Muscle layer of colon (tissue), 2 donors: ENCODE measurements at regions not wholly inside any gene's neighbourhood (a gene's known extent, or its start where the extent isn't known, plus 50 kb on each side); places are given as distances from the start of the nearest gene placed in this dataset.

Experiments
- H3K27ac ChIP-seq: one replicate; pipeline ENCODE4 v1.7.0; 2013; ENCODE audit warnings: low read depth, mild to moderate bottlenecking, low read length, moderate library complexity
- H3K27me3 ChIP-seq, 2 donors: one replicate each; pipeline ENCODE4 v1.7.0; 2013; ENCODE audit warnings: low read length in 2 of 2, mild to moderate bottlenecking in 2 of 2; ENCODE audit not compliant: insufficient read depth in 2 of 2, control insufficient read depth in 1 of 2
- H3K36me3 ChIP-seq: one replicate; pipeline ENCODE4 v1.7.0; 2013; ENCODE audit warnings: mild to moderate bottlenecking, low read length; ENCODE audit not compliant: insufficient read depth
- H3K4me1 ChIP-seq: one replicate; pipeline ENCODE4 v1.7.0; 2013; ENCODE audit warnings: mild to moderate bottlenecking, low read length; ENCODE audit not compliant: insufficient read depth
- H3K4me3 ChIP-seq, 2 donors: one replicate each; pipeline ENCODE4 v1.7.0; 2013; ENCODE audit warnings: low read length in 2 of 2, low read depth in 1 of 2, mild to moderate bottlenecking in 1 of 2, moderate library complexity in 1 of 2
- H3K9ac ChIP-seq: one replicate; pipeline ENCODE4 v1.7.0; 2013; ENCODE audit warnings: low read length
- H3K9me3 ChIP-seq: one replicate; pipeline ENCODE4 v1.7.0; 2013; ENCODE audit warnings: mild to moderate bottlenecking, low read length
- donor health status: abdominal sarcoma.
- donor health status: Adenocarcinoma of cecum.

DNA sequence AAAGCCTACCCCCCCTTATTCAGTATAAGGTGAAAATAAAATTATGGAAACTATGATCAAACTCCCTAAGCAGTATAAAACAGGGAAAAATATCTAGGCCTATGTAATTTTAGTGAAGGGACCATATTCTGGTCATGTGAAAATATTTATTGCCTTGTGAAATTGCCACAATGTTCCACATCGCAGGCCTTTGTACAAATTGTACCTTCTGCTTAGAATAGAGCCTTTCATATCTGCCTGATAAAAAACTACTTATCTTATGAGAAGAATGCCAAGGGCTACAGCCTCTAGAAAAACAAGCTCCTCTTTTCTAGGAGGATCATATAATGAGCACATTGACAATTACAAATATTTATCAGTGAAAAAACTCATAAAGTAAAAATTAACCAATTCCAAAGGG is 1280.0 kb downstream of the EFNB2 start:
- Histone ChIP-seq H3K9me3 (no peaks in the 10 kb centered on the region), H3K27me3 (no peaks in the 10 kb centered on the region), H3K4me3 (no peak overlapping the region), H3K36me3 (no peaks in the 10 kb centered on the region), H3K27ac (no peak overlapping the region), H3K9ac (no peak overlapping the region), H3K4me1 (no peaks in the 10 kb centered on the region)

DNA sequence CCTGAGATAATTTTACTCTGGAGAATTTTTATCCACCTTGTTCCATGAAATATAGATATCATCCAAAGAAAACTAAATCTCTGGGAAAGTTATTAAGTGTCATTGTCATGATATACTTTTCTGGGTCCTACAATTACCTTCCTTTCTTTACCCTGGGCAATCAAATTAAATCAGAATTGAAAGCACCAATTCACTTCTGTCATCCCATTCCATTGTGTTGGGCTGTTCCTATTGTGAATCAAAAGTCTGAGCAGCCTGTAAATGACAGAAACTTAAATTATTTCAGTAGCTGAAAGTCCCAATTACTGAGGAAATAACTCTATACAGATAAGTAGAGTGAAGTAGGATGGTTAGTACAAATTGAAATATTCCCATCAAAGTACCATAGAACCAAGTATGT is 1284.2 kb downstream of the EFNB2 start:
- H3K36me3 ChIP-seq, result no peaks in the 10 kb centered on the region
- no peak overlapping the region for H3K27ac ChIP-seq
- no peaks in the 10 kb centered on the region for H3K27me3 ChIP-seq
- H3K4me3 ChIP-seq, result no peak overlapping the region
- H3K4me1 ChIP-seq, result no peaks in the 10 kb centered on the region
- H3K9ac ChIP-seq, result no peak overlapping the region
- no peaks in the 10 kb centered on the region for H3K9me3 ChIP-seq

DNA sequence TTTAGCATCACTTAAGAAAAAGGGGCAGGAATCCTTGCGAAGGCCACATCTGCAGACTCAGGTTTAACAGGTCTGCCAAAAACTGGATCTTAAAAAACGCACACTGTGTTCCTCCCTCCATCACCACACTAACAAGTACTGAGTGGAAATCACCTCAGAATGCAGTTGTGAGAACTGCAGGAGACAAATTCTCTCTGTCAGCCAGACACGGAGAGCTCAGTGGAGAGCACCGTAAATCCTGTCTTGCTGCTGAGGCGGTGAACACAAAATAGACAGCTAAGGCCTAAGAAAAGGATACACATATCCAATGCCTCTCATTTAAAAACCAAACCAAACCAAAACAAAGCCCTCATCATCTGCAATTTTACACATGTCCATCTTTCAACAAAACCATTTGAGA is 1287.6 kb downstream of the EFNB2 start:
- Histone ChIP-seq H3K36me3 (no peaks in the 10 kb centered on the region), H3K4me3 (no peak overlapping the region), H3K4me1 (no peaks in the 10 kb centered on the region)

DNA sequence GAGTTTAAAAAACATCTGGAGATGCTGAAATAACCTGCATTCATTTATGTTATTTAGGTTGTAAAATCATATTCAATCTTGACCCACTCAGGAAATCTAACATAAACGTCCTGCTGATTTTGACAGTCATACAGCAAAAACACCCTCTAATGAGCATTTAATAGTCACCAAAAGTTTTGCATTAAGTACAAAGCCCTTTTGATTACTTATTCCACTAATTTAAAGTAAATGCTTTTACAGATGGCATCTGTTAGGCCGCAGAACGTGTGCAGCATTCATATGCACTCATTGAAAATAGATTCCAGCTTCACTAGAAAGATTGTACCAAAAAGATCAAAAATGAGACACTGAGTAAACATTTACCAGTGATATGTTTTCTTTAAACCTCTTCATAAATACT is 1295.1 kb downstream of the EFNB2 start:
- Histone ChIP-seq H3K9ac (no peak overlapping the region), H3K27me3 (no peaks in the 10 kb centered on the region), H3K9me3 (no peaks in the 10 kb centered on the region), H3K4me1 (no peaks in the 10 kb centered on the region), H3K4me3 (no peak overlapping the region), H3K27ac (no peak overlapping the region), H3K36me3 (no peaks in the 10 kb centered on the region)

More for the DNA sequence above, 1287.6 kb downstream of the EFNB2 start:
- no peak overlapping the region for H3K27ac ChIP-seq
- H3K9ac ChIP-seq, result no peak overlapping the region
- no peaks in the 10 kb centered on the region for H3K9me3 ChIP-seq
- H3K27me3 ChIP-seq, result no peaks in the 10 kb centered on the region

DNA sequence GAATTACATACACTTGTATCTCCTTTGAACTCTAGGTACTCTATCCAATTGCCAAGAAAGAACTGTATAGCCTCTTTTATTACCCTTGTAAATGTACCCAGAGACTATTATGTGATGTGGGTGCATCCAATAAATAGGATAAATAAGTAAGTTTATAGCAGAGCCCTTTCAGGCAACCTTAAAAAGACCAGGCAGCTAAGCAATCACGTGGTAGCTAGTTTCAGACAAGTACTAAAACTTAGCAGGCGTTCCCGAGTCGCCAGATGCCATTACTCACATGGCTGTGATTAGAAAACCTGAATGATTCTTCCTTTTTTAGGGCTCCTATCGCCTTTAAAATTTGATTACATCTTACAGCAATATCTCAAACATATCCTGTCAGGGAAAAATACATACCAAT is 1303.0 kb downstream of the EFNB2 start:
- Histone ChIP-seq H3K27ac (no peak overlapping the region), H3K4me3 (peak overlapping the region in 1 of 2 donors; percentile 28), H3K4me1 (peaks cover 5% of the 10 kb centered on the region), H3K36me3 (no peaks in the 10 kb centered on the region), H3K27me3 (no peaks in the 10 kb centered on the region), H3K9ac (no peak overlapping the region), H3K9me3 (no peaks in the 10 kb centered on the region)

DNA sequence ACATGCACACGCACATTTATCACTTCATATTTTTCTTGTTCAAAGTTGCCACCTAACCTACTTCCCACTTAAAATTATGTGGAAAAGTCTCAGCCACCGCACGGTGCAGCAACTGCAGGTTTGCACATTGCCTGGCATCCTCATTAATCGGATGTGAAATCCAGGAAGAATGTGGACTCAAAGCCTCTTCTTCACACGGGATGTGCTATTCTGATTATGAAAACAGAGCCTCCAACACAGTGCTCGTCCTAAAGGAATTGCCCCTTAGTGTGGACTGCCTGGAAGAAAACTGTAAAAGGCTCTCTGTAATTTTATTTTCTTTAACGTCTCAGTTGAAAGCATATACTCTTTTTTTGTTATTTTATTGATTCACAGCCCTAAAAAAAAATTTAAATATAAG is 1303.5 kb downstream of the EFNB2 start:
- H3K27ac ChIP-seq, result no peak overlapping the region
- no peaks in the 10 kb centered on the region for H3K36me3 ChIP-seq
- no peak overlapping the region for H3K4me3 ChIP-seq
- H3K9ac ChIP-seq, result no peak overlapping the region
- H3K4me1 ChIP-seq, result peaks cover 5% of the 10 kb centered on the region
- H3K9me3 ChIP-seq, result no peaks in the 10 kb centered on the region
- no peaks in the 10 kb centered on the region for H3K27me3 ChIP-seq

DNA sequence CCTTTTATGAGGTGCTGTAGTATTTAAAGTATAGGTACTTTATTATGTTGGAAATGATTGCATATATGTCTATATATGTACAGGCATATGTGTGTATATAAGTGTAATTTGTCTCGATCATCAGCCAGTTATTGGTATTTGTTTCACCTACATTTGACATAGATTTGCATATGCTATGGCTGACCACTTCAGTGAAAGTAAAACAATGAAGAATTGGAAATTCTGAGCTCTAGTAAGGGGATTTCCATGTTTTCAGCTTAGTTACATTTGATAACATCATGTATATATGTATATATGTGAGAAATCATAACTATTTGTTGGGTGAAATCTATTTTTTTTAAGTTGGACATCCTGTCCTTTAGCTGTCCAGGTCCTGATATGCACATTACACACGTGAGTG is 1303.9 kb downstream of the EFNB2 start:
- Histone ChIP-seq H3K9ac (no peak overlapping the region), H3K27me3 (no peaks in the 10 kb centered on the region), H3K27ac (no peak overlapping the region), H3K4me3 (no peak overlapping the region), H3K4me1 (peaks cover 5% of the 10 kb centered on the region), H3K9me3 (no peaks in the 10 kb centered on the region), H3K36me3 (no peaks in the 10 kb centered on the region)

DNA sequence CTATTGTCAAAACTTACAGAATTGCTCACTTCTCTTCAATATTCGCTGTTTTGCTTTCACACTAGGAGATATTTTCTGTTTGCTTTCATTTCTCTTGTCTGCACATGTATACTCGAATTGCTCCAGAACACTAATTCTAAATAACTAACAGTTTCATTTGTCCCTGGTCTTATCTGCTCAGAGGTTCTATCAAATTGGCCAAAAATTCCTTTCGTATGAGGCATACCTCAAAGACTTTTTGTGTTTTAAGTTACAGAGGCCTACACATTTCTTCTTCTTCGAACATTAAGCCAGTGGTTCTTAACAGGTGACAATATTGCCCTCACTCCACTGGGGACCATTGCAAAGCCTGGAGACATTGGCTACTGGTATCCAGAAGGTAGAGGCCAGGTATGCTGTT is 1314.6 kb downstream of the EFNB2 start:
- H3K27me3 ChIP-seq, result no peaks in the 10 kb centered on the region
- no peaks in the 10 kb centered on the region for H3K4me1 ChIP-seq
- H3K27ac ChIP-seq, result no peak overlapping the region
- no peak overlapping the region for H3K9ac ChIP-seq
- no peaks in the 10 kb centered on the region for H3K36me3 ChIP-seq
- H3K4me3 ChIP-seq, result no peak overlapping the region
- no peaks in the 10 kb centered on the region for H3K9me3 ChIP-seq

DNA sequence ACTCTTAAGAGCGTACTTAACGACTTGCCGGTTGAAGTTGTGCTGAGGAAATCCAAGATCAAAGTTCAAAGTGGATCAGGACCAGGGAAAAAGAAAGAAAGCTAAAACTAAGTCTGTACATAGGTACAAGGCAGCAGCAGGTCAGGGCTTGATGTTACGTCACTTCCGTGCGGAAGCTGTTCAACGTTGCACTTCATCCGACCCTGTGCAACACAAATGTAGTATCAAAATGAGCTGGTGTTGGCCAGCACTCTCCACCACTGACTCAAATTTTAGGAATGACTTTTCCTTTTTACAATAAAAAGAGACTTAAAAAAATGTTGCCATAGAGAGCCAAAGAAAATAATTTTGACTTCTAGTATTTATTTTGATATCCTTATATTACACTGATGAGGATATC is 1315.4 kb downstream of the EFNB2 start:
- no peaks in the 10 kb centered on the region for H3K4me1 ChIP-seq
- H3K36me3 ChIP-seq, result no peaks in the 10 kb centered on the region
- no peaks in the 10 kb centered on the region for H3K9me3 ChIP-seq
- H3K9ac ChIP-seq, result no peak overlapping the region
- no peaks in the 10 kb centered on the region for H3K27me3 ChIP-seq
- no peak overlapping the region for H3K27ac ChIP-seq
- H3K4me3 ChIP-seq, result no peak overlapping the region

DNA sequence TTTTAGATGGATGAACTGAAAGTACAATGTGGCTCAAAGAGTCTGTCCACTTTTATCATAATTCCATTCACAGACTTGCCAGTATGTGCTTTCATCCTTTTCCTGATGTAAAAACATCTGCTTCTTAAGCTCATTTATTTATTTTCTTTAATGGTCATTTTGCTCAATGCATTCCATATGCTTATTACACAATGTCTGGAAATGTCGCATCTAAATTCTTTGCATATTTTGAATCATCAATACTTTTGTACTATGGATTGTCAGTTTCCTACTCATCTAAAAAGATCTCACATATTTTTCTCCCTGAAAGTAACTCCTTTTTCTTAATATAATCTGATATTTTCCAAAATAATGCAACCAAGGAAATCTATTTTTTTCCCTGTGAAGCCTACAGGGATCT is 1315.8 kb downstream of the EFNB2 start:
- no peaks in the 10 kb centered on the region for H3K9me3 ChIP-seq
- no peak overlapping the region for H3K27ac ChIP-seq
- no peak overlapping the region for H3K4me3 ChIP-seq
- no peaks in the 10 kb centered on the region for H3K36me3 ChIP-seq
- H3K4me1 ChIP-seq, result no peaks in the 10 kb centered on the region
- no peaks in the 10 kb centered on the region for H3K27me3 ChIP-seq
- no peak overlapping the region for H3K9ac ChIP-seq

DNA sequence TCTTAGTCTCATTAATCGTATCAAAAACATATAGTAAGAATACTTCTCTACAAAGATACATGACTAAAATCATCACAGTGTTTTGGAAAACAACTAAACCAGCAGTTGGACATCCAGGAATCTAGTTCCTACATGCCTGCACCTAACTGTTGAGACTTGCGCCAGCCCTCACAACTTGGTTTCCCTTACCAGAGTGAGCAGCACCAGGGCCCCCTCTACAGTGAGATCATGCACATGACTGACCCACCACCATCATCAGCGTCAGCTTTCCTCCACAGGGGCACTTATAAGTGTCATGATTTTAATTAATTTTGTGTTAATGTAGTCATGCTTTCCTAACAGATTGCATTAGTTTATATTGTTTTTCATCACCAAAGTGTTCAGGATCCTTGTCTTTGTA is 1322.0 kb downstream of the EFNB2 start:
- Histone ChIP-seq H3K9ac (no peak overlapping the region), H3K4me1 (no peaks in the 10 kb centered on the region), H3K4me3 (no peak overlapping the region), H3K9me3 (no peaks in the 10 kb centered on the region), H3K27ac (no peak overlapping the region), H3K36me3 (no peaks in the 10 kb centered on the region), H3K27me3 (no peaks in the 10 kb centered on the region)

DNA sequence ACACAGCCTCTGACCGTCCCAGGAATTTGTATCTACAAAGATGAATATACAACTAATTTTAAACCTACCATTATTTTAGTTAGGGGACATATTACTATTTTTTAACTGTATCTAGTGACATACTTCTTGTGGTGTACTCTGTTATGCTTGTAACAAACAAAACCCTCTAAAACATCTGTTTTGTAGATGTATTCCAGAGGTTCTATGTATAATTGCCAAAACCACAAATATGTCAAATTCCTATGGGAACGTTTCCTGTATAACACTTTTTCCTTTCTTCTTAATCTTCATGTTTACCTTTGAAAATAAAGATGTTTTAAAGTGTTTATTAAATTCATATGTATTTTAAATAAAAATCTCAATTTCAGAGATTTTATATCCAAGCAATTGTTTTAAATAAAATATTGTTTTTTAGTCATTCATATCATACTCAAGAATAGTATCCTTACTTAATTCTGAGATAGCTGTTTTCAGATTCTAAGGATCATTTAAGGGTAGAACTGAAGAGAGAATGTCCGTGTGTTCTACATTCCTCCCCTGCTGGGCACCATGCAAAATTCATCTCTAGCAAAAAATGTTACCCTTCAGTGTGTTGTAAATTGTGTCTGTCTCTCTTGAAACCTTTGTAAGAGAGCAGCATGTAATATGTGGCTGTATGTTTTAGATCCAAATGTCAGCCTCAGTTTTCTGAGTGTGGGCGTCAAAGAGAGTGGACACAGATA is 1327.7 kb downstream of the EFNB2 start:
- H3K27ac ChIP-seq, result no peak overlapping the region
- no peaks in the 10 kb centered on the region for H3K36me3 ChIP-seq
- no peaks in the 10 kb centered on the region for H3K27me3 ChIP-seq
- no peaks in the 10 kb centered on the region for H3K4me1 ChIP-seq
- no peak overlapping the region for H3K9ac ChIP-seq
- no peak overlapping the region for H3K4me3 ChIP-seq
- H3K9me3 ChIP-seq, result no peaks in the 10 kb centered on the region
